ENCODE measurements at regions not wholly inside any gene's neighbourhood (a gene's known extent, or its start where the extent isn't known, plus 50 kb on each side); places are given as distances from the start of the nearest gene placed in this dataset.
A peak's percentile ranks its signal among the peaks of the same experiment; 100 is the strongest.

DNA sequence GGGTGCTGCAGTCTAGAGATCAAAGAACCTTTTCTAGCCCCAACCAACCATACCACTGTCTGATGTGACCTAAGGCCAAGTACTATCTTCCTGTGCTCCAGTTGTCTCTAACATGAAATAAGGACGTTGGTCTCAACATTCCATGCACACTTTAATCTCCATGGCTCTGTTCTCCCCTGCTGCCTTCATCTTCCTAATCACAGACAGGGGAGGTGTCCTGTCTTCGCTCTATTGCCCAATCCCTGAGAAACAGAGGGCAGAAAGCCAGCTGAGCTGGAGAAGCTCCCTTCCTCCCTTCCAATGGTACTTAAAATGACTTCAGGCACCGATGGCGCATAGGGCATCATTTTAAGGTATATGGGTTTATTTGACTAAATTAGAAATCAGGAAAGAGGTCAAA is 148.9 kb upstream of the GNAO1 start:
- no peak for ATAC-seq (ENCODE audit: low read depth)
- no peaks in the 10 kb centered on the region for H3K4me1 ChIP-seq (ENCODE audit: insufficient read depth, poor library complexity, severe bottlenecking)
- no peak overlapping the region for H3K27ac ChIP-seq (ENCODE audit: poor library complexity, severe bottlenecking)
- no peak overlapping the region for H3K4me3 ChIP-seq (ENCODE audit: severe bottlenecking)
- TF ChIP-seq, protein P1, sequence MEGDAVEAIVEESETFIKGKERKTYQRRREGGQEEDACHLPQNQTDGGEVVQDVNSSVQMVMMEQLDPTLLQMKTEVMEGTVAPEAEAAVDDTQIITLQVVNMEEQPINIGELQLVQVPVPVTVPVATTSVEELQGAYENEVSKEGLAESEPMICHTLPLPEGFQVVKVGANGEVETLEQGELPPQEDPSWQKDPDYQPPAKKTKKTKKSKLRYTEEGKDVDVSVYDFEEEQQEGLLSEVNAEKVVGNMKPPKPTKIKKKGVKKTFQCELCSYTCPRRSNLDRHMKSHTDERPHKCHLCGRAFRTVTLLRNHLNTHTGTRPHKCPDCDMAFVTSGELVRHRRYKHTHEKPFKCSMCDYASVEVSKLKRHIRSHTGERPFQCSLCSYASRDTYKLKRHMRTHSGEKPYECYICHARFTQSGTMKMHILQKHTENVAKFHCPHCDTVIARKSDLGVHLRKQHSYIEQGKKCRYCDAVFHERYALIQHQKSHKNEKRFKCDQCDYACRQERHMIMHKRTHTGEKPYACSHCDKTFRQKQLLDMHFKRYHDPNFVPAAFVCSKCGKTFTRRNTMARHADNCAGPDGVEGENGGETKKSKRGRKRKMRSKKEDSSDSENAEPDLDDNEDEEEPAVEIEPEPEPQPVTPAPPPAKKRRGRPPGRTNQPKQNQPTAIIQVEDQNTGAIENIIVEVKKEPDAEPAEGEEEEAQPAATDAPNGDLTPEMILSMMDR (IDR thresholded peaks at IDR 0.05; ENCODE audit: poor library complexity, severe bottlenecking), result no peak
- no peaks in the 10 kb centered on the region for H3K9me3 ChIP-seq (ENCODE audit: severe bottlenecking)
- H3K36me3 ChIP-seq (ENCODE audit: low read depth), result no peaks in the 10 kb centered on the region
- no peak for DNase-seq (ENCODE audit: low spot score)
- no peaks in the 10 kb centered on the region for H3K27me3 ChIP-seq (ENCODE audit: insufficient read depth, poor library complexity, severe bottlenecking)

DNA sequence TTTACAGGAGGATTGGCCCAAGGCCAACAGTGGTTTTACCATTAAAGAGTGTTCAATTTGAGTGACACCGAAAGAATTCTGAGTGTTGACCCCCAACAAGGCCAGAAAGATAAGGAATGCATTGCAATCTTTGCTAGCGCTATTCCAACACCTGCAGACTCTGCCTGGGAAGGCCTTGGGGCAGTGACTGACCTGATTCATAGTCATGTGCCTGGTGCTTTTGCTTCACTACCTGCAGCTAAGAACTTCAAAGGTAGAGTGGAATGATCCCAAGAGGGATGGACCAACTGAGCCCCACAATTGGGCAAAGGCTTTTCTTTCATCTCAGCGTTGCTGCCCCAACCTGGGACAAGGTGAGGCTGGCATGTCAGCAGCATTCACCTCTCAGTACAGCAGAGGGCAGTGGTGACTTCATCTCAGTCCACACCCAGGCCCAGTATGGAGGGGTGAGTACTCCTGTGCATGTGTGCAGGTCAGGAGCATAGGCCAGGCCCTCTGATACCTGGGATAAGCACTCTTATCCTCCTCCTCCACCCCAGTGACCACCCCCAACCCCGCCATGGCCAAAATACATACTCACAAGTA is 149.6 kb upstream of the GNAO1 start:
- TF ChIP-seq, protein P1 (IDR thresholded peaks at IDR 0.05; ENCODE audit: poor library complexity, severe bottlenecking), result peak; percentile 53
- DNase-seq (ENCODE audit: low spot score), result no peak
- ATAC-seq (ENCODE audit: low read depth), result peak; percentile 93
- Histone ChIP-seq H3K27ac (ENCODE audit: poor library complexity, severe bottlenecking) (no peak overlapping the region), H3K4me1 (ENCODE audit: insufficient read depth, poor library complexity, severe bottlenecking) (no peaks in the 10 kb centered on the region), H3K9me3 (ENCODE audit: severe bottlenecking) (no peaks in the 10 kb centered on the region), H3K36me3 (ENCODE audit: low read depth) (no peaks in the 10 kb centered on the region), H3K27me3 (ENCODE audit: insufficient read depth, poor library complexity, severe bottlenecking) (no peaks in the 10 kb centered on the region), H3K4me3 (ENCODE audit: severe bottlenecking) (no peak overlapping the region)

DNA sequence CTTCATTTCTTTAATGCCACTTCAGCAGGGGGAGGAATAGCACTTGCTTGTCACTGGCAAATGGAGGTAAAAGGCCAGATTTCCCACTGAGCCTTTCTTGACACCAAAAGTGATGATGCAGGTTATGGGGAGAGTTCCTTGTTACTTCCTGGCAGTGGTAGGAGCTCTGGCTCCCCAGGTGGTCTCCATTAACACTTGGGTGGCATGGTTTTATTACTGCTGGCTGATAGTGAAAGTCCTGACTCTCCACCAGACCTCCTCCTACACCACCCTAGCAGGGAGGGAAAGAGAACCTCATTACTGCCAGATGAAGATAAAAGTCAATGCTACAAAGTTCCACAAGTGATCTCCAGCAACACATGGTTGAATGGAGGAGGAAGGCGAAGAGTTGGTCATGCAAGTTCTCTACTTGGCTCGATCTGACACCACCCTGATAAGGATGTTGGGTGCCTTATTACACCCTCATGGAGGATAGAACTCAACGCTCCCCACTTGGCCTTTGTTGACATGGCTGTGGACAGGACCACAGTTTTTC is 152.7 kb upstream of the GNAO1 start:
- ATAC-seq (ENCODE audit: low read depth) (no peak), DNase-seq (ENCODE audit: low spot score) (no peak)
- Histone ChIP-seq H3K27ac (ENCODE audit: poor library complexity, severe bottlenecking) (no peak overlapping the region), H3K36me3 (ENCODE audit: low read depth) (no peaks in the 10 kb centered on the region), H3K4me3 (ENCODE audit: severe bottlenecking) (no peak overlapping the region), H3K9me3 (ENCODE audit: severe bottlenecking) (no peaks in the 10 kb centered on the region), H3K27me3 (ENCODE audit: insufficient read depth, poor library complexity, severe bottlenecking) (no peaks in the 10 kb centered on the region), H3K4me1 (ENCODE audit: insufficient read depth, poor library complexity, severe bottlenecking) (no peaks in the 10 kb centered on the region)
- TF ChIP-seq, protein P1 (IDR thresholded peaks at IDR 0.05; ENCODE audit: poor library complexity, severe bottlenecking), result no peak

DNA sequence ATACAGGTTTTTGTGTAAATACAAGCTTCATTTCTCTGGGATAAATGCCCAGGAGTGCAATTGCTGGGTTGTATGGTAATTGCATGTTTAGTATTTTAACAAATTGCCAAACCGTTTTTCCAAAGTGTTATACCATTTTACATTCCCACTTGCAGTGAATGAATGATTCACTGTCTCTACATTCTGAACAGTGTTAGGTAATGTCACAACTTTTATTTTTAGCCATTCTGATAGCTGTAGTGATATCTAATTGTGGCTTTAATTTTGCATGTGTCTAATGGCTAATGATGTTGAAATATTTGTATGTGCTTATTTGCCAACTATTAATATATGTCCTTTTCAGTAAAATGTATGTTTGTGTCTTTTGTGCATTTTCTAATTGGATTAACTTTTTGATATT is 156.9 kb upstream of the CES5A start:
- Histone ChIP-seq H3K36me3 (ENCODE audit: low read depth) (no peaks in the 10 kb centered on the region), H3K4me3 (ENCODE audit: severe bottlenecking) (no peak overlapping the region), H3K27ac (ENCODE audit: poor library complexity, severe bottlenecking) (no peak overlapping the region), H3K27me3 (ENCODE audit: insufficient read depth, poor library complexity, severe bottlenecking) (peaks cover 17% of the 10 kb centered on the region), H3K4me1 (ENCODE audit: insufficient read depth, poor library complexity, severe bottlenecking) (no peaks in the 10 kb centered on the region), H3K9me3 (ENCODE audit: severe bottlenecking) (no peaks in the 10 kb centered on the region)
- DNase-seq (ENCODE audit: low spot score) (no peak), ATAC-seq (ENCODE audit: low read depth) (no peak)
- TF ChIP-seq, protein P1 (IDR thresholded peaks at IDR 0.05; ENCODE audit: poor library complexity, severe bottlenecking), result no peak

DNA sequence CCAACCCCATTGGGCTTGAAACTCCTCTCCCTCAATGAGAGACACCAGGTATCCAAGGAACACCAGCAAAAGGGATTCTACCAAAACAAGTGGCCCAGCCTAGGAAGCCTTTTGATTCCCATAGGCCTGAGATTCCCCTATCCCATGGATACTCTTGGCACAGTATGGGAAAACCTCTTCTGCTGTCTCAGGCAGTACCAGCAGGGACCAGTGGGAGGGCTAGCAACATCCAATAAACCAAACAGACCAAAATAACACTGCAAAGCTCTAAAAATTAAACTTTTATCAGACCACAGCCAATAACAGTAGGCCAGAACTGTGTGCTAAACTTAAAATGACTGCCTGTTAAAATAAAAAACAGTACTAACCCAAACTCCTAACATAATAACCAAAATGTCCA is 153.9 kb upstream of the CES5A start:
- H3K9me3 ChIP-seq (ENCODE audit: severe bottlenecking), result no peaks in the 10 kb centered on the region
- ATAC-seq (ENCODE audit: low read depth), result 0 out of 3 replicates have a peak, but pooled peaks have one; percentile 29

More for the DNA sequence above, 153.9 kb upstream of the CES5A start:
- no peak overlapping the region for H3K27ac ChIP-seq (ENCODE audit: poor library complexity, severe bottlenecking)
- peaks cover 17% of the 10 kb centered on the region for H3K27me3 ChIP-seq (ENCODE audit: insufficient read depth, poor library complexity, severe bottlenecking)
- no peaks in the 10 kb centered on the region for H3K4me1 ChIP-seq (ENCODE audit: insufficient read depth, poor library complexity, severe bottlenecking)
- no peak for DNase-seq (ENCODE audit: low spot score)
- TF ChIP-seq, protein P1 (IDR thresholded peaks at IDR 0.05; ENCODE audit: poor library complexity, severe bottlenecking), result no peak
- no peak overlapping the region for H3K4me3 ChIP-seq (ENCODE audit: severe bottlenecking)
- no peaks in the 10 kb centered on the region for H3K36me3 ChIP-seq (ENCODE audit: low read depth)

Measured in RWPE2 (cell line).